Pancreas (tissue), 10 donors: ENCODE measurements at regions not wholly inside any gene's neighbourhood (a gene's known extent, or its start where the extent isn't known, plus 50 kb on each side); places are given as distances from the start of the nearest gene placed in this dataset.

Experiments
- ATAC-seq, 4 donors: fragments of 200-7000 bp; cut with Tn5 transposase; one replicate each; pipeline versions ENCODE4 v1.8.0 to v1.9.1; 2020; ENCODE audit warnings: mild to moderate bottlenecking in 4 of 4, moderate library complexity in 4 of 4
- DNase-seq, 6 donors: peaks; one replicate each; pipeline ENCODE4 v3.0.0-alpha.2; 2020
- FAIRE-seq: peaks from 2 replicates; lab custom pipeline; 2012; peaks lifted over from hg19 to GRCh38; lab: Jason Lieb, UNC
- H3K27ac ChIP-seq, 4 donors: fragments of 200-600 bp; sonication (generic); 1 replicate in 3 of 4; 2 replicates in 1 of 4; pipeline versions ENCODE4 v1.5.0 to v1.8.0; 2020
- H3K27me3 ChIP-seq, 4 donors: fragments of 200-600 bp; one replicate each; pipeline ENCODE4 v1.8.0; 2021
- H3K36me3 ChIP-seq, 3 donors: fragments of 200-600 bp; sonication (generic) in 1 of 3; one replicate each; pipeline versions ENCODE4 v1.5.0 to v1.8.0; 2020 to 2021
- H3K4me1 ChIP-seq, 3 donors: fragments of 200-600 bp; one replicate each; pipeline ENCODE4 v1.8.0; 2021
- H3K4me3 ChIP-seq, 4 donors: fragments of 200-600 bp; sonication (generic) in 2 of 4; one replicate each; pipeline versions ENCODE4 v1.5.0 to v1.8.0; 2020 to 2021
- H3K9me3 ChIP-seq, 4 donors: fragments of 200-600 bp; one replicate each; pipeline ENCODE4 v1.8.0; 2021
- WGBS, 2 donors: extraction: QIAGEN DNeasy Blood & Tissue Kit; methylation state at CpG; one replicate each; pipeline ENCODE4 v1.1.7; 2013; 5-methylcytosine and 5-hydroxymethylcytosine counted together
- intact Hi-C, 3 donors: fragments of 100-400 bp; cut with DNase I; formaldehyde crosslinking; loops; one replicate each; pipeline versions ENCODE4 v1.11.1 to v1.14.2; 2022
- TF ChIP-seq, protein P1 (sequence below), 4 donors: fragments of 200-600 bp; sonication (generic) in 3 of 4; IDR thresholded peaks; one replicate each; pipeline versions ENCODE4 v1.5.0 to v1.8.0; 2021; ENCODE audit warnings: antibody characterized with exemption in 4 of 4
- donor health status: healthy with polysubstance abuse.
- donor health status: DM: no; HTN: no; CAD: no; lungs with moderate emphysema.
- donor health status: DM: no; HTN: no; CAD: no.
- donor health status: control.
- donor health status: control.
- donor health status: Bipolar disorder and iron deficiency.
- donor health status: DM: yes; HTN: yes; CAD: no.
- donor health status: DM: no; HTN: no; CAD: no.
- donor health status: DM: no; HTN: no; CAD: no.
- donor health status: DM: yes; HTN: yes; CAD: no.

DNA sequence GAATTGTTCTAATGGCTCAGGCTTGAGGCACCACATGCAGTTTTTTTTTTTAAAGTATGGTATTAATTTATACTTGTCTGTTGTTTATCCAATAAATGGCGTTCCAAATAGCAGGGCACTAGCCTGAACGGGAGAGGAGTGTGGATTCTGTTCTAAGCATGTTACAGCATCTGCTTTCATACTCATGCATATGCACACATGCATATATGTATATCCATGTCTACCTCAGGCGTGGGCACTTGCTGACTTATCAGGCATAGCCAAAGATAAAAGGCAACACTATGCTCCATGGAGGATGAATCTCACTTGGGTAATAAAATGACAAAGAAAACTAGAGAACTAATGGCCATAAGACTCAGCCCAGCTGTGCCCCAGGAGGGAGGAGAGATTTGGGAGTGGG lies 393.8 kb downstream of the GADD45G start:
- ATAC-seq = no peak

GRCh38 chr9:89999176-89999533 lies 394.3 kb downstream of the GADD45G start:
- peak; percentile 82 to 91 (median 87) for ATAC-seq
- 14 to 16% methylated on average over 3 of the region's 3 CpGs for WGBS, 2 donors
- DNase-seq = peak; percentile 80 to 92 (median 88)
- intact Hi-C loops = loop anchor here in 1 of 3 donors (10.0 kb wide), 1 partner anchor 384 kb away; no protein-coding TSS in a partner anchor
- Histone ChIP-seq H3K4me3 (peak overlapping the region in 1 of 4 donors; percentile 21), H3K27me3 (no peaks in the 10 kb centered on the region), H3K36me3 (no peaks in the 10 kb centered on the region), H3K27ac (peak overlapping the region; percentile 85 to 97 (median 90)), H3K4me1 (peaks cover 26 to 53% (median 46%) of the 10 kb centered on the region in 3 donors), H3K9me3 (no peaks in the 10 kb centered on the region)
- peak; percentile 34 for FAIRE-seq
- TF ChIP-seq, protein P1, sequence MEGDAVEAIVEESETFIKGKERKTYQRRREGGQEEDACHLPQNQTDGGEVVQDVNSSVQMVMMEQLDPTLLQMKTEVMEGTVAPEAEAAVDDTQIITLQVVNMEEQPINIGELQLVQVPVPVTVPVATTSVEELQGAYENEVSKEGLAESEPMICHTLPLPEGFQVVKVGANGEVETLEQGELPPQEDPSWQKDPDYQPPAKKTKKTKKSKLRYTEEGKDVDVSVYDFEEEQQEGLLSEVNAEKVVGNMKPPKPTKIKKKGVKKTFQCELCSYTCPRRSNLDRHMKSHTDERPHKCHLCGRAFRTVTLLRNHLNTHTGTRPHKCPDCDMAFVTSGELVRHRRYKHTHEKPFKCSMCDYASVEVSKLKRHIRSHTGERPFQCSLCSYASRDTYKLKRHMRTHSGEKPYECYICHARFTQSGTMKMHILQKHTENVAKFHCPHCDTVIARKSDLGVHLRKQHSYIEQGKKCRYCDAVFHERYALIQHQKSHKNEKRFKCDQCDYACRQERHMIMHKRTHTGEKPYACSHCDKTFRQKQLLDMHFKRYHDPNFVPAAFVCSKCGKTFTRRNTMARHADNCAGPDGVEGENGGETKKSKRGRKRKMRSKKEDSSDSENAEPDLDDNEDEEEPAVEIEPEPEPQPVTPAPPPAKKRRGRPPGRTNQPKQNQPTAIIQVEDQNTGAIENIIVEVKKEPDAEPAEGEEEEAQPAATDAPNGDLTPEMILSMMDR (IDR thresholded peaks at IDR 0.05) = no peak

More for the DNA sequence above, 393.8 kb downstream of the GADD45G start:
- Histone ChIP-seq H3K4me1 (peaks cover 31 to 59% (median 51%) of the 10 kb centered on the region in 3 donors), H3K27ac (peak overlapping the region; percentile 41 to 97 (median 90)), H3K9me3 (no peaks in the 10 kb centered on the region), H3K4me3 (no peak overlapping the region), H3K36me3 (no peaks in the 10 kb centered on the region), H3K27me3 (no peaks in the 10 kb centered on the region)
- TF ChIP-seq, protein P1 (IDR thresholded peaks at IDR 0.05) = no peak
- intact Hi-C loops = loop anchor here in 1 of 3 donors (10.0 kb wide), 1 partner anchor 384 kb away; no protein-coding TSS in a partner anchor
- WGBS, 2 donors = 71 to 73% methylated on average over 3 of the region's 3 CpGs
- DNase-seq = no peak
- no peak for FAIRE-seq

DNA sequence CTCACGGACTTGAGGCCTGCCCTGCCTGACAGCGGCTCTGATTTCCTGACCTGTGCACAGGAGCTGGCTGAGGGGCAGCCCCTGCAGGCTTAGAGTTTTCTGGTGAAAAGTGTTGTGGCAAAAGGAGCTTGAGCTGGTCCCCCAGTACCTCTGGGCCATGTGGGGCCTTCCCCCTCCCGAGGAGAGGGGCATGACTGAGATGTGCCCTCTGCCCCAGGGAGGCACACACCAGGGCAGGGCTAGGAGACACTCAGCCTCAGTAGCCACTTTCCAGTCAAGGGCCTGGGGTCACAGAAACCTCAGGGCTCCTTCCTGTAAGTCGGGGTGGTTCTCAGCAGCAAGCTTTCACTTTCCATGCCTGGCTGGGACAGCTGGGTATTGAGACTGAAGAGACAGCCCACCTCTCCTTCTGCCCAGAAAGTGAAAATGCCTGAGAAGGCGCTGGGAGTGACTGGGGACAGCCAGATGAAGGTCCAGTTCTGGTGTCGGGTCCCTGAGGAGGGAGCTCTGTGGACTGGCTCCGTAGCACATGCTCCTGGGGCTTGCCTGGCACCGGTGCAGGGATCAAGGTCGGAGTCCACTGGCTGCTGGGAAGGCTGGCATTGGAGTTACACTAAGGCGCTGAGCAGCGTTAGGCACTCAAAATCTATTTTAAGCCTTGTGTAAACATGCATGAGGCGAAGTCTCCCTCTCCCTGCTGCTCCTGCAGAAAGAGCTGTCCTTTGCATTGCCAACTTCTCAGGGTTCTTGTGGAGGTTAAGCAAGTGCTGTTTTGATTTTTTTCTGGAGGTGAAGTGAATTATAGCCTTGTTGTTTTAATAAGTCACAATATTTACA lies 394.9 kb downstream of the GADD45G start:
- Histone ChIP-seq H3K9me3 (no peaks in the 10 kb centered on the region), H3K4me1 (peaks cover 22 to 47% (median 41%) of the 10 kb centered on the region in 3 donors), H3K27me3 (no peaks in the 10 kb centered on the region), H3K27ac (peak overlapping the region; percentile 85 to 97 (median 90)), H3K36me3 (no peaks in the 10 kb centered on the region), H3K4me3 (peak overlapping the region in 1 of 4 donors; percentile 21)
- 6% methylated on average over 12 of the region's 12 CpGs for WGBS, 2 donors
- DNase-seq (peak; percentile 81 to 95 (median 88)), FAIRE-seq (peak; percentile 71), ATAC-seq (peak; percentile 91 to 94 (median 92))
- TF ChIP-seq, protein P1 (IDR thresholded peaks at IDR 0.05) = no peak
- intact Hi-C loops = loop anchor here in 2 of 3 donors (10.0 kb wide), 2 partner anchors 95 to 385 kb away; no protein-coding TSS in a partner anchor

GRCh38 chr9:90000925-90001324 lies 396.1 kb downstream of the GADD45G start:
- TF ChIP-seq, protein P1 (IDR thresholded peaks at IDR 0.05) = no peak
- intact Hi-C loops = loop anchor here in 1 of 3 donors (10.0 kb wide), 1 partner anchor 94 kb away; no protein-coding TSS in a partner anchor

More at GRCh38 chr9:90000925-90001324, 396.1 kb downstream of the GADD45G start:
- peaks cover 22 to 46% (median 41%) of the 10 kb centered on the region in 3 donors for H3K4me1 ChIP-seq
- no peaks in the 10 kb centered on the region for H3K9me3 ChIP-seq
- H3K36me3 ChIP-seq = no peaks in the 10 kb centered on the region
- no peaks in the 10 kb centered on the region for H3K27me3 ChIP-seq
- FAIRE-seq (no peak), DNase-seq (no peak), ATAC-seq (peak in 2 of 4 donors; percentile 1 to 11)
- H3K27ac ChIP-seq = peak overlapping the region in 3 of 4 donors; percentile 85 to 97 (median 92)
- 11 to 14% methylated on average over 7 of the region's 7 CpGs for WGBS, 2 donors
- no peak overlapping the region for H3K4me3 ChIP-seq
